HG02759 (cell line): ENCODE measurements at regions not wholly inside any gene's neighbourhood (a gene's known extent, or its start where the extent isn't known, plus 50 kb on each side); places are given as distances from the start of the nearest gene placed in this dataset.
"Not testable (repeated sequence)": the region's sequence is repeated elsewhere in the genome, so short reads cannot be mapped to it uniquely, and the experiment has no call there.

Experiments
- ATAC-seq: cut with Tn5 transposase; IDR thresholded peaks from one replicate; pipeline ENCODE4 v1.9.1; 2021; ENCODE audit warnings: mild to moderate bottlenecking, moderate library complexity; ENCODE audit not compliant: unreplicated experiment

- no peak for ATAC-seq
Observed at GRCh38 chr12:60630796-60631195, 1035.0 kb downstream of the SLC16A7 start.

GRCh38 chr12:60644076-60644475 lies 1048.2 kb downstream of the SLC16A7 start:
- no peak for ATAC-seq

GRCh38 chr12:60666895-60667294 lies 1071.1 kb downstream of the SLC16A7 start:
- no peak for ATAC-seq

GRCh38 chr12:60672949-60673348 lies 1077.1 kb downstream of the SLC16A7 start:
- no peak for ATAC-seq

- no peak for ATAC-seq
Observed at GRCh38 chr12:60684988-60685655, 1089.3 kb downstream of the SLC16A7 start.

GRCh38 chr12:60689137-60689536 lies 1093.3 kb downstream of the SLC16A7 start:
- ATAC-seq, result no peak

- no peak for ATAC-seq
Observed at GRCh38 chr12:60693019-60693626, 1097.3 kb downstream of the SLC16A7 start.

- no peak for ATAC-seq
Observed at GRCh38 chr12:60704171-60704914, 1108.5 kb downstream of the SLC16A7 start.

- no peak for ATAC-seq
Observed at GRCh38 chr12:60710246-60710645, 1114.4 kb downstream of the SLC16A7 start.

- ATAC-seq, result no peak
Observed at GRCh38 chr12:60714141-60714900, 1118.5 kb downstream of the SLC16A7 start.

- no peak for ATAC-seq
Observed at GRCh38 chr12:60724475-60724874, 1128.6 kb downstream of the SLC16A7 start.

GRCh38 chr12:60724984-60725383 lies 1129.2 kb downstream of the SLC16A7 start:
- ATAC-seq, result no peak

GRCh38 chr12:60752589-60752988 lies 1156.8 kb downstream of the SLC16A7 start:
- no peak for ATAC-seq

GRCh38 chr12:60758224-60758623 lies 1162.4 kb downstream of the SLC16A7 start:
- ATAC-seq, result no peak

- ATAC-seq, result no peak
Observed at GRCh38 chr12:60760965-60761364, 1165.1 kb downstream of the SLC16A7 start.

GRCh38 chr12:60801166-60801565 lies 1205.3 kb downstream of the SLC16A7 start:
- ATAC-seq, result not testable (repeated sequence)

GRCh38 chr12:60803147-60803546 lies 1207.3 kb downstream of the SLC16A7 start:
- ATAC-seq, result no peak

GRCh38 chr12:60805364-60805763 lies 1209.5 kb downstream of the SLC16A7 start:
- no peak for ATAC-seq

GRCh38 chr12:60819794-60820193 lies 1224.0 kb downstream of the SLC16A7 start:
- no peak for ATAC-seq

GRCh38 chr12:60822580-60822979 lies 1226.8 kb downstream of the SLC16A7 start:
- ATAC-seq, result no peak

- no peak for ATAC-seq
Observed at GRCh38 chr12:60830381-60830780, 1234.6 kb downstream of the SLC16A7 start.
